PC-3 (cell line): ENCODE measurements at regions not wholly inside any gene's neighbourhood (a gene's known extent, or its start where the extent isn't known, plus 50 kb on each side); places are given as distances from the start of the nearest gene placed in this dataset.

Experiments used
- EZH2 ChIP-seq: fragments of 300-600 bp; sonication (generic); IDR thresholded peaks from one replicate; pipeline ENCODE4 v1.6.1; 2017; ENCODE audit warnings: antibody characterized with exemption, mild to moderate bottlenecking, low read length; ENCODE audit not compliant: unreplicated experiment
- TF ChIP-seq, protein P1 (sequence below): fragments of 300-600 bp; sonication (generic); conservative IDR thresholded peaks from 2 replicates; pipeline ENCODE4 v1.5.1; 2017; ENCODE audit warnings: antibody characterized with exemption, low read depth, mild to moderate bottlenecking, low read length

DNA sequence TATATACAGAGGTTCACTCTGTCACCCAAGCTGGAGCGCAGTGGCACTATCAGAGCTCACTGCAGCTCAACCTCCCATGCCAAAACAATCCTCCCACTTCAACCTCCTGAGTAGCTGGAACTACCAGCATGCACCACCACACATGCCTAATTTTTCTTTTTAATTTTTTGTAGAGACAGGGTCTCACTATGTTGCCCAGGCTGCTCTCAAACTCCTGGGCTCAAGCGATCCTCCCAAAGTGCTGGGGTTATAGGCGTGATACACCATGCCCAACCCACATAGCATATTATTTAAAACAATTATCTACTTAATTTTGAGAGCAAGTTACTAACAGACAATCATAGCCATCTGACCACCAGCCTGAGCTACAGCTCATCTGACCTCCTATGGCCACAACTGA, 459.9 kb upstream of the JARID2 start:
- TF ChIP-seq, protein P1, sequence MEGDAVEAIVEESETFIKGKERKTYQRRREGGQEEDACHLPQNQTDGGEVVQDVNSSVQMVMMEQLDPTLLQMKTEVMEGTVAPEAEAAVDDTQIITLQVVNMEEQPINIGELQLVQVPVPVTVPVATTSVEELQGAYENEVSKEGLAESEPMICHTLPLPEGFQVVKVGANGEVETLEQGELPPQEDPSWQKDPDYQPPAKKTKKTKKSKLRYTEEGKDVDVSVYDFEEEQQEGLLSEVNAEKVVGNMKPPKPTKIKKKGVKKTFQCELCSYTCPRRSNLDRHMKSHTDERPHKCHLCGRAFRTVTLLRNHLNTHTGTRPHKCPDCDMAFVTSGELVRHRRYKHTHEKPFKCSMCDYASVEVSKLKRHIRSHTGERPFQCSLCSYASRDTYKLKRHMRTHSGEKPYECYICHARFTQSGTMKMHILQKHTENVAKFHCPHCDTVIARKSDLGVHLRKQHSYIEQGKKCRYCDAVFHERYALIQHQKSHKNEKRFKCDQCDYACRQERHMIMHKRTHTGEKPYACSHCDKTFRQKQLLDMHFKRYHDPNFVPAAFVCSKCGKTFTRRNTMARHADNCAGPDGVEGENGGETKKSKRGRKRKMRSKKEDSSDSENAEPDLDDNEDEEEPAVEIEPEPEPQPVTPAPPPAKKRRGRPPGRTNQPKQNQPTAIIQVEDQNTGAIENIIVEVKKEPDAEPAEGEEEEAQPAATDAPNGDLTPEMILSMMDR = no peak
- no peak for TF ChIP-seq EZH2
